ENCODE measurements at regions not wholly inside any gene's neighbourhood (a gene's known extent, or its start where the extent isn't known, plus 50 kb on each side); places are given as distances from the start of the nearest gene placed in this dataset.
"Not testable (repeated sequence)": the region's sequence is repeated elsewhere in the genome, so short reads cannot be mapped to it uniquely, and the experiment has no call there.

- DNase-seq: no peak
Measured at GRCh38 chr7:17095931-17096330, 202.5 kb upstream of the AHR start.

- DNase-seq: no peak
Measured at GRCh38 chr7:17097668-17098297, 200.7 kb upstream of the AHR start.

GRCh38 chr7:17098515-17098914, 199.9 kb upstream of the AHR start:
- DNase-seq: no peak

- no peak for DNase-seq
Measured at GRCh38 chr7:17099083-17099973, 199.1 kb upstream of the AHR start.

GRCh38 chr7:17099974-17100509, 198.4 kb upstream of the AHR start:
- not testable (repeated sequence) for DNase-seq

- no peak for DNase-seq
Measured at GRCh38 chr7:17101207-17101696, 197.2 kb upstream of the AHR start.

- no peak for DNase-seq
Measured at GRCh38 chr7:17103170-17103569, 195.3 kb upstream of the AHR start.

- DNase-seq: no peak
Measured at GRCh38 chr7:17103984-17104383, 194.5 kb upstream of the AHR start.

GRCh38 chr7:17104419-17104818, 194.0 kb upstream of the AHR start:
- no peak for DNase-seq

- DNase-seq: no peak
Measured at GRCh38 chr7:17105701-17106100, 192.8 kb upstream of the AHR start.

GRCh38 chr7:17108049-17108584, 190.3 kb upstream of the AHR start:
- DNase-seq: no peak

GRCh38 chr7:17109020-17109419, 189.4 kb upstream of the AHR start:
- DNase-seq: no peak

GRCh38 chr7:17113770-17114169, 184.7 kb upstream of the AHR start:
- DNase-seq: not testable (repeated sequence)

GRCh38 chr7:17118412-17118811, 180.0 kb upstream of the AHR start:
- DNase-seq: no peak

GRCh38 chr7:17120756-17121155, 177.7 kb upstream of the AHR start:
- no peak for DNase-seq

- no peak for DNase-seq
Measured at GRCh38 chr7:17121671-17122070, 176.8 kb upstream of the AHR start.

- DNase-seq: no peak
Measured at GRCh38 chr7:17123020-17123419, 175.4 kb upstream of the AHR start.

- DNase-seq: no peak
Measured at GRCh38 chr7:17126413-17127268, 171.8 kb upstream of the AHR start.

- no peak for DNase-seq
Measured at GRCh38 chr7:17129218-17129617, 169.2 kb upstream of the AHR start.

GRCh38 chr7:17130281-17131059, 168.0 kb upstream of the AHR start:
- no peak for DNase-seq

- DNase-seq: no peak
Measured at GRCh38 chr7:17131060-17131345, 167.4 kb upstream of the AHR start.

GRCh38 chr7:17131983-17132655, 166.3 kb upstream of the AHR start:
- no peak for DNase-seq
